ENCODE measurements at regions not wholly inside any gene's neighbourhood (a gene's known extent, or its start where the extent isn't known, plus 50 kb on each side); places are given as distances from the start of the nearest gene placed in this dataset.

DNA sequence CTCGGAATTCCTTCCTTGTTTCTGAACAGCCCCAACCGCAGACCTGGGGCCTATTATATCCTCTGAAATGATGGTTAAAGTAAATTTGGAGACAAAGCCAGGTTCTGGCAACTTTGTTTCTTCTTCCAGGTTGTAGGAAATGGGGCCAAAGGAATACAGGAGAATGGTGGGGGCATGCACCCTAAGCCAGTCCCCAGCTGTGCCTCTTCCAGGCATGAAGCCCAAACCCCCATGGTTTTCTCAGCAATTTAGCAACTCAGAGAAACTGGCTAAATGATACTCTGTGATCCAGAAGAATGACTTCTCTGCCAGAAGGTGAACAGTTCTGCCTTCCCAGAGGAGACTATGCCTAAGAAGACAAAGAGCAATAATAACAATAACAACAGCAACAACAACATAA lies 635.0 kb upstream of the FANCL start:
- H3K4me3 Mint-ChIP-seq, result no peak overlapping the region
- H3K36me3 Mint-ChIP-seq (ENCODE audit: low read depth), result no peaks in the 10 kb centered on the region
- no peak overlapping the region for H3K27ac Mint-ChIP-seq
- POLR2A ChIA-PET, result no interaction called here
- Histone ChIP-seq H3K4me1 (ENCODE audit: insufficient read depth, low read length) (no peaks in the 10 kb centered on the region), H3K36me3 (ENCODE audit: insufficient read depth, low read length) (no peaks in the 10 kb centered on the region), H3K27ac (ENCODE audit: low read depth in 1 of 2, low read length in 2 of 2) (no peak overlapping the region), H3K9me3 (ENCODE audit: control insufficient read depth in 1 of 2, insufficient read depth in 1 of 2, low read length in 2 of 2) (no peaks in the 10 kb centered on the region), H3K27me3 (ENCODE audit: control insufficient read depth in 1 of 2, insufficient read depth in 2 of 2, low read length in 2 of 2) (no peaks in the 10 kb centered on the region), H3K4me3 (ENCODE audit: low read length) (no peak overlapping the region)
- no peaks in the 10 kb centered on the region for H3K9me3 Mint-ChIP-seq
- ATAC-seq (ENCODE audit: poor library complexity), result no peak
- H3K27me3 Mint-ChIP-seq, result no peaks in the 10 kb centered on the region
- TF ChIP-seq, protein P1, sequence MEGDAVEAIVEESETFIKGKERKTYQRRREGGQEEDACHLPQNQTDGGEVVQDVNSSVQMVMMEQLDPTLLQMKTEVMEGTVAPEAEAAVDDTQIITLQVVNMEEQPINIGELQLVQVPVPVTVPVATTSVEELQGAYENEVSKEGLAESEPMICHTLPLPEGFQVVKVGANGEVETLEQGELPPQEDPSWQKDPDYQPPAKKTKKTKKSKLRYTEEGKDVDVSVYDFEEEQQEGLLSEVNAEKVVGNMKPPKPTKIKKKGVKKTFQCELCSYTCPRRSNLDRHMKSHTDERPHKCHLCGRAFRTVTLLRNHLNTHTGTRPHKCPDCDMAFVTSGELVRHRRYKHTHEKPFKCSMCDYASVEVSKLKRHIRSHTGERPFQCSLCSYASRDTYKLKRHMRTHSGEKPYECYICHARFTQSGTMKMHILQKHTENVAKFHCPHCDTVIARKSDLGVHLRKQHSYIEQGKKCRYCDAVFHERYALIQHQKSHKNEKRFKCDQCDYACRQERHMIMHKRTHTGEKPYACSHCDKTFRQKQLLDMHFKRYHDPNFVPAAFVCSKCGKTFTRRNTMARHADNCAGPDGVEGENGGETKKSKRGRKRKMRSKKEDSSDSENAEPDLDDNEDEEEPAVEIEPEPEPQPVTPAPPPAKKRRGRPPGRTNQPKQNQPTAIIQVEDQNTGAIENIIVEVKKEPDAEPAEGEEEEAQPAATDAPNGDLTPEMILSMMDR (IDR thresholded peaks at IDR 0.05), result no peak
- CTCF ChIA-PET, result no interaction called here
- no peaks in the 10 kb centered on the region for H3K4me1 Mint-ChIP-seq (ENCODE audit: low read depth)
- intact Hi-C loops (cut with DNase I, micrococcal nuclease), result no loop called here
- no peak for DNase-seq

DNA sequence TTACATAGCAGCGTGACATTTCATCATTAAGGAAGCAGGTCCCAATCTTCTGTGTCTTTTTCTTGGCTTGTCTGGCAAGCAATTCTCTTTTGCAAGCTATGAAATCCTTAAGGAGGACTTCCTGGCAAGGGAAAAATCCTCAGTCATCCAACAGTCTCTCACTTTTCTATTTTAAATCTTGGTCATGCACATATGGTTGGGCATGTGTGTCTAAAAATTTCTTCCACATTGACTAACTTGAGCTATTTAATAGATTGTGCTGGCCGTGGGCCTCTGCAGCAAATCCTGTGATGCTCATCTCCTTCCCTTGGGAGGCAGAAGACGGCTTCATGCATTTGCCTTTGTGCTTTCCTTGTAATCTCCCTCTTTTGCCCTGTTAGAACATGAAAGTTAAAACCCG lies 634.3 kb upstream of the FANCL start:
- no peaks in the 10 kb centered on the region for H3K4me1 ChIP-seq (ENCODE audit: insufficient read depth, low read length)
- DNase-seq (no peak), ATAC-seq (ENCODE audit: poor library complexity) (no peak)
- no peaks in the 10 kb centered on the region for H3K36me3 ChIP-seq (ENCODE audit: insufficient read depth, low read length)
- no peaks in the 10 kb centered on the region for H3K36me3 Mint-ChIP-seq (ENCODE audit: low read depth)
- no peaks in the 10 kb centered on the region for H3K9me3 Mint-ChIP-seq
- no peak overlapping the region for H3K27ac Mint-ChIP-seq
- TF ChIP-seq, protein P1 (IDR thresholded peaks at IDR 0.05), result no peak
- ChIA-PET POLR2A (no interaction called here), CTCF (no interaction called here)
- H3K4me3 Mint-ChIP-seq, result no peak overlapping the region
- intact Hi-C loops (cut with DNase I, micrococcal nuclease), result no loop called here
- H3K27me3 ChIP-seq (ENCODE audit: control insufficient read depth in 1 of 2, insufficient read depth in 2 of 2, low read length in 2 of 2), result no peaks in the 10 kb centered on the region
- H3K9me3 ChIP-seq (ENCODE audit: control insufficient read depth in 1 of 2, insufficient read depth in 1 of 2, low read length in 2 of 2), result no peaks in the 10 kb centered on the region
- no peak overlapping the region for H3K4me3 ChIP-seq (ENCODE audit: low read length)
- H3K4me1 Mint-ChIP-seq (ENCODE audit: low read depth), result no peaks in the 10 kb centered on the region
- no peak overlapping the region for H3K27ac ChIP-seq (ENCODE audit: low read depth in 1 of 2, low read length in 2 of 2)
- H3K27me3 Mint-ChIP-seq, result no peaks in the 10 kb centered on the region

DNA sequence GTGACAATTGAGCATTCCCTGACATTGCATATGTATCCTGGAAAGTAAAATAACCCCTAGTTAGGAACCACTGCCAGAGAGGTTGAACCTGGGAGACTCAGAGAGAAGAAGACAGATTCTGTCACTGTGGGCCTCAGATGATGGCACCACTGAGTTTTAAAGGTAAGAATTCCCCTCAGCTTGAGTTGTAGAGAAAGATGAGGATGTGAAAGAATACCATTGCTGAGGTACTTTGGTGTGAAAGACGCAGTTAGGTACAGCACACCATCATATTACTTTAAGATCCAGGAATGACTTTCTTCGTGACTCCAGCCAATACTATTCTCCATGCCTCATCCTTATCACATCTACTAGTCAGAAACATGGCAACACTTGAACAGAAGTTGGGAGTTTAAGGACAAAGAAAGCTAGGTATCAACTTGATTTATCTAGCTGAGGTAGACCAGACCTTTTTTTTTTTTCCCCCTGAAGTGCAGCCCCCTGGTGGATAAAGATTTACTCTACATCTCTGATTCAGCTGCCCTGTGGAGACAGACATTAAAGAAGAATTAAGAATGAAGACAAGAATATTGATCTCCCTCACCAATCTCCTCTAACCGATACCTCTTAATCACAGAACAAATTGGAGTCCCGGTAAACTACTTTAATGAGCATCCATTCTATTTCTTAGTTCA lies 630.5 kb upstream of the FANCL start:
- TF ChIP-seq, protein P1 (IDR thresholded peaks at IDR 0.05), result no peak
- intact Hi-C loops (cut with DNase I, micrococcal nuclease), result no loop called here
- no peak overlapping the region for H3K27ac Mint-ChIP-seq
- Histone ChIP-seq H3K4me1 (ENCODE audit: insufficient read depth, low read length) (no peaks in the 10 kb centered on the region), H3K4me3 (ENCODE audit: low read length) (no peak overlapping the region), H3K9me3 (ENCODE audit: control insufficient read depth in 1 of 2, insufficient read depth in 1 of 2, low read length in 2 of 2) (no peaks in the 10 kb centered on the region), H3K27ac (ENCODE audit: low read depth in 1 of 2, low read length in 2 of 2) (no peak overlapping the region), H3K27me3 (ENCODE audit: control insufficient read depth in 1 of 2, insufficient read depth in 2 of 2, low read length in 2 of 2) (no peaks in the 10 kb centered on the region), H3K36me3 (ENCODE audit: insufficient read depth, low read length) (no peaks in the 10 kb centered on the region)
- CTCF ChIA-PET, result no interaction called here
- no peaks in the 10 kb centered on the region for H3K9me3 Mint-ChIP-seq
- H3K4me1 Mint-ChIP-seq (ENCODE audit: low read depth), result no peaks in the 10 kb centered on the region
- POLR2A ChIA-PET, result no interaction called here
- H3K4me3 Mint-ChIP-seq, result no peak overlapping the region
- no peak for ATAC-seq (ENCODE audit: poor library complexity)
- no peaks in the 10 kb centered on the region for H3K36me3 Mint-ChIP-seq (ENCODE audit: low read depth)
- no peak for DNase-seq
- peaks cover 9% of the 10 kb centered on the region for H3K27me3 Mint-ChIP-seq

Data from CD4-positive, alpha-beta T cell (primary cell).